SK-N-MC (cell line): ENCODE measurements at regions not wholly inside any gene's neighbourhood (a gene's known extent, or its start where the extent isn't known, plus 50 kb on each side); places are given as distances from the start of the nearest gene placed in this dataset.

ENCODE experiments used
- EZH2 ChIP-seq: fragments of 200-600 bp; sonication (generic); IDR thresholded peaks from one replicate; pipeline ENCODE4 v1.6.1; 2017; ENCODE audit warnings: antibody characterized with exemption
- POLR2AphosphoS5 ChIP-seq: IDR thresholded peaks from 2 replicates; pipeline ENCODE4 v1.6.1; 2012; ENCODE audit warnings: mild to moderate bottlenecking, low read depth, low read length, borderline replicate concordance

GRCh38 chr6:54993294-54993693, 146.7 kb downstream of the FAM83B start:
- no peak for TF ChIP-seq EZH2
- no peak for TF ChIP-seq POLR2AphosphoS5
